GM06990 (cell line): ENCODE measurements at regions not wholly inside any gene's neighbourhood (a gene's known extent, or its start where the extent isn't known, plus 50 kb on each side); places are given as distances from the start of the nearest gene placed in this dataset.

Experiments
- DNase-seq: peaks from one replicate; pipeline ENCODE4 v3.0.0-alpha.2; 2011; ENCODE audit not compliant: insufficient read length; ENCODE audit errors: extremely low read depth
- H3K27me3 ChIP-seq: replicated peaks from 2 replicates; pipeline ENCODE4 v1.6.0; 2011; ENCODE audit warnings: low read length; ENCODE audit not compliant: control insufficient read depth, insufficient read depth
- H3K36me3 ChIP-seq: 2 replicates; pipeline ENCODE4 v1.5.1; 2011; ENCODE audit warnings: low read length; ENCODE audit not compliant: control insufficient read depth, insufficient read depth
- H3K4me3 ChIP-seq: replicated peaks from 2 replicates; pipeline ENCODE4 v1.5.1; 2011; ENCODE audit warnings: low read depth, mild to moderate bottlenecking, control low read depth, low read length
- TF ChIP-seq, protein P1 (sequence below): IDR thresholded peaks from 2 replicates; pipeline ENCODE4 v1.5.1; 2011; ENCODE audit warnings: low read length, control low read depth, mild to moderate bottlenecking, inconsistent platforms; ENCODE audit not compliant: insufficient read depth, poor library complexity, severe bottlenecking

DNA sequence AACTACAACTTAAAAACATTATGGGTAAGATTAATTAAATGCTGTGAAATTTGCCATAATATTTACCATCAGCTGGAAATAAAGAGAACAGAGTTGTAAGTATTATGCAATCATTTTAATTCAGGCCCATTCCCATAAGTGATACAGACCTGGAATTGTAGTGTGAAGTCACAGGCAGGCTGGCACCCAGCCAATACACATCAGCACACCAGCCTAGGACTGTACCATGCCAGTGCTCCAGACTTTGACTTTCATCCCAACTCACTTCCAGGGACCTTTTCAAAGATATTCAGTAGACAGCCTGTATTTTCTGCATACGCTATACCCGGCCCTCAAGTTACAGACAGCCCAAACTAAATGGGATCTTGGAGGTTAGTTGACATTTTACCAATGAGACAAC, 143.3 kb downstream of the TES start:
- Histone ChIP-seq H3K36me3 (no peaks in the 10 kb centered on the region), H3K4me3 (no peak overlapping the region), H3K27me3 (no peaks in the 10 kb centered on the region)
- DNase-seq: no peak
- TF ChIP-seq, protein P1, sequence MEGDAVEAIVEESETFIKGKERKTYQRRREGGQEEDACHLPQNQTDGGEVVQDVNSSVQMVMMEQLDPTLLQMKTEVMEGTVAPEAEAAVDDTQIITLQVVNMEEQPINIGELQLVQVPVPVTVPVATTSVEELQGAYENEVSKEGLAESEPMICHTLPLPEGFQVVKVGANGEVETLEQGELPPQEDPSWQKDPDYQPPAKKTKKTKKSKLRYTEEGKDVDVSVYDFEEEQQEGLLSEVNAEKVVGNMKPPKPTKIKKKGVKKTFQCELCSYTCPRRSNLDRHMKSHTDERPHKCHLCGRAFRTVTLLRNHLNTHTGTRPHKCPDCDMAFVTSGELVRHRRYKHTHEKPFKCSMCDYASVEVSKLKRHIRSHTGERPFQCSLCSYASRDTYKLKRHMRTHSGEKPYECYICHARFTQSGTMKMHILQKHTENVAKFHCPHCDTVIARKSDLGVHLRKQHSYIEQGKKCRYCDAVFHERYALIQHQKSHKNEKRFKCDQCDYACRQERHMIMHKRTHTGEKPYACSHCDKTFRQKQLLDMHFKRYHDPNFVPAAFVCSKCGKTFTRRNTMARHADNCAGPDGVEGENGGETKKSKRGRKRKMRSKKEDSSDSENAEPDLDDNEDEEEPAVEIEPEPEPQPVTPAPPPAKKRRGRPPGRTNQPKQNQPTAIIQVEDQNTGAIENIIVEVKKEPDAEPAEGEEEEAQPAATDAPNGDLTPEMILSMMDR: no peak

DNA sequence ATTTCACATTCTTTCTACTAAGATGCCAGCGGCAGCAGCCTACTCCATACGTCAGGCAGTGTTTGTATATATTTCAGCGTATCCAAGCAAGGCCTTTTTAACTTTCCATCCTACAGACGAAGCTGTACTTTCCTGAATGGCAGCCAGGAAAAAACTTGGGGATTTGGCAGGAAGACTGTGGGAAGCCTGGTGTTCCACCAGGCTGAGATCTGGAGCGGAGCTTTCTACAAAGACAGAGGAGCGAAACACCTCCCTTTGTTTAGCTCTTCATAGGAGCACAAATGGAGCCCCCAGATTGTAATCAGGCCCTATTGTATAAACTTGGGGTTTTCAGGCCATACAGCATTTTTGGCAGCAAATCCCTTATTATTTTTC, 143.8 kb downstream of the TES start:
- DNase-seq: no peak
- H3K27me3 ChIP-seq: no peaks in the 10 kb centered on the region
- TF ChIP-seq, protein P1: no peak
- no peak overlapping the region for H3K4me3 ChIP-seq
- no peaks in the 10 kb centered on the region for H3K36me3 ChIP-seq

DNA sequence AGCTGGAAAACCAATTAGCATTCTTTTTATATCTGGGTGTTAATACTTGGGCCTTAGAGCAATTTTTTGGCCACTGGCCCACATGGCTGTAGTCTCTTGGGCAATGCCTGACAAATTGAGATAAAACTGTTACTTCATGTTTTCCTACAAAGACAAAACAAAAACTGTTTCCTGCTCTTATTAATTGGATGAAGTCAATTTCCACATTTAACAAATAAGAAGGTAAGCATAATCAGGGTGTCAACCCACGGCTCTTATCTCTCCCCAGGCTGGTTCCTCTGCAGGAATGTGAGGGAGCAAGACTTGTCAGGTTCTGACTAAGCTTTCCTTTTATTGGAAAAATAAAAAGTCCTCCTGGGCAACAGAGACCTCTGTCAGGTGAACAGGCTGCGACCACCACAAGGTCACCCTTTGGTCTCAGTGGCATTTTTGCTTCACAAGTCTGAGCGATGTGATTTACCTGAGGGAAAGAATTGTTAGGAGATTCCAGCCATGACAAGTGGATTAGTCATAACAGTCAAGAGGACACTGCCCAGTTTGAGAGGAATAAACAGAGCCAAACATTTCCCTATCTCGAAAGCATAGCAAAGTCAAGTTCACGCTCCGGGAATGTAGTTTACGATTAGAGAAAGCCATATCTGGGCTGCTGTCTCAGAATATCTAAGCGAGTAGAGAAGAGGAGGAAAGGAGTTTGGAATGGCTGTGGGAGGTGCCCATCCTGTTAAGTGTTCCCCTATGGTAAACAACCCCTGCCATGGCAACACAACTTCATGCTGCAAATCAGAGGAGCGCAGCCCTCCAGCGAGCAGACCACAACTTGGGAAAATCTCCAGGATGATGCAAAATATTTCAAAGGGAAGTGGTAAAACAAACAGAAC, 144.4 kb downstream of the TES start:
- no peak for DNase-seq
- TF ChIP-seq, protein P1: no peak
- H3K4me3 ChIP-seq: no peak overlapping the region

DNA sequence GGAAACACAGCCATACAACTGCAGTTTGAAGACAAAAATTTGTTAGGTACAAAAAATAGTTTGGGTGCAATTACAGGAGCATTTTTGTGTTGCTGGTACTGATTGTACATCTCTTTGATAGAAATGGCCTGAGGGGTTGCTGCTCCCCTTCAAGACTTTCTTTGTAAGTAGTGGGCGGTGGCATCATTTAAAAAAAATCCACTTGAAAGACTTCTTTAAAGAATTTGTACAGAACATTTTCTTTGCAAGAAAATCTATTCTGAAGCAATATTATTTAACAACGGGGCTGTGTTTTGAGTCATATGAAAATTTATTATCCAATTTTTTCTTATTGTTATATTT, 144.1 kb upstream of the CAV2 start:
- H3K36me3 ChIP-seq: no peaks in the 10 kb centered on the region
- no peak for DNase-seq
- no peaks in the 10 kb centered on the region for H3K27me3 ChIP-seq
- TF ChIP-seq, protein P1: no peak
- no peak overlapping the region for H3K4me3 ChIP-seq

More for the DNA sequence above, 144.4 kb downstream of the TES start:
- Histone ChIP-seq H3K27me3 (no peaks in the 10 kb centered on the region), H3K36me3 (no peaks in the 10 kb centered on the region)

DNA sequence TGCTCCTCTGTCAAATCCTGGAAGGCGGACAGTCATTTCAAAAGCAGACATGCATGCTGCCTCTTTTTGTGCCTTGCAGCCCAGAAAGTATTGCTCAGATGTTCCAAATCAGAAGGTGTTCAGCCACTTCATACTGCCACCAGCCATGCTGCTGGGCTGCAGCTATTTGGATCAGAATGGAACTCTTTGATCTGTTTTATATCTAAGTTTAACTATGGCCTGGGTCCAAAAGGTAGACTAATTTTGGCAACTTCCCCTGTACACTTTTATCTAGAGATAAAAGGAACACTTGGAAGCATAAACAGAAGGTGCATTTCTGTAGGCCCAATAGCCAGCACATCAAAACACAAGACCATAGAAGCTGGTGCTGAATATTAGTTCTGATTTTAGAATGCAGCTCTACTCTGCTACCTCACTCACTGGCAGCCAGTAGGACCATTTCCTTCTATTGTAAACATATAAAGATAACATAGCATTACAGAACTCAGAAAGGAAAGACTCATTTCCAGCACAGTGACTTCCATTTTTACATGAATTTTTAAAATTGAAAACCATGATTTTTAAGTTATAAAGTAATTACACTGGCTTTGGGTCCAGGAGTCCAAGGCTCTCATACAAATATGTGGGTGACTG, 143.1 kb upstream of the CAV2 start:
- H3K36me3 ChIP-seq: no peaks in the 10 kb centered on the region
- TF ChIP-seq, protein P1: no peak

DNA sequence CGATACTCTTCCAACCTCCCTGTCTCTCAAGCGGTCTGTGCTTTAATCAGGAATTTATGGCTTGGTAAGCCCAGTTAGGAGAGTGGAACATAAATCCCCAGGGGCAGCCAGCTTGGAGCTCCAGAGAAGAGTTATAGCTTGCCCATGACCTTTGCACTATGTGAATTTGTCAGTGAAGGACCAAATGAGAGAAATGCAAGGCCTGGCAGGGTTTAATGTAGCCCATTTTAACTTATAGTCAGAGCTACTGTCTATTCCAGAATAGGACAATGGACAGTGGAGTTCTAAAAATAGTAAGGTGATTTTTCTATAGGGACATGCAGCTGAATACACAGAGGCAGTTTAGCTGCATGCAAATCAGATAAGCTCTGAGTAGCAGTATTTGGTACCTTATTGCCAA, 142.6 kb upstream of the CAV2 start:
- DNase-seq: no peak
- H3K4me3 ChIP-seq: no peak overlapping the region
- no peaks in the 10 kb centered on the region for H3K36me3 ChIP-seq
- H3K27me3 ChIP-seq: no peaks in the 10 kb centered on the region
- TF ChIP-seq, protein P1: no peak

More for the DNA sequence above, 143.1 kb upstream of the CAV2 start:
- no peak overlapping the region for H3K4me3 ChIP-seq
- DNase-seq: no peak
- H3K27me3 ChIP-seq: no peaks in the 10 kb centered on the region
